H1 (cell line): ENCODE measurements at regions not wholly inside any gene's neighbourhood (a gene's known extent, or its start where the extent isn't known, plus 50 kb on each side); places are given as distances from the start of the nearest gene placed in this dataset.

Experiments used
- CTCF ChIA-PET: fragments of 300-600 bp; sonication (Branson Sonifier 250); formaldehyde crosslinking; loops from one replicate; lab custom pipeline; 2021; ENCODE audit not compliant: partially characterized antibody; lab: Charles Lee
- POLR2A ChIA-PET: fragments of 300-600 bp; sonication (Branson Sonifier 250); formaldehyde crosslinking; loops from one replicate; lab custom pipeline; 2021; ENCODE audit warnings: inconsistent platforms; ENCODE audit not compliant: partially characterized antibody; lab: Charles Lee
- DNase-seq, 2 experiments: peaks; one replicate each; pipeline versions ENCODE4 v3.0.0 to v3.0.0-alpha.2; 2010 to 2022; ENCODE audit warnings: low spot score in 2 of 2, low read depth in 1 of 2, mixed read lengths in 1 of 2
- FAIRE-seq: peaks from 2 replicates; lab custom pipeline; 2011; peaks lifted over from hg19 to GRCh38; lab: Jason Lieb, UNC
- H2AFZ ChIP-seq: 2 replicates; pipeline ENCODE4 v1.8.1; 2012; ENCODE audit warnings: low read length, inconsistent platforms
- H2AK5ac ChIP-seq: 2 replicates; pipeline ENCODE4 v1.6.1; 2013; ENCODE audit warnings: low read depth, low read length
- H2BK120ac ChIP-seq: replicated peaks from 2 replicates; pipeline ENCODE3; 2013; ENCODE audit warnings: low read depth, low read length, inconsistent platforms
- H2BK12ac ChIP-seq: 2 replicates; pipeline ENCODE4 v1.6.1; 2013; ENCODE audit warnings: low read depth, low read length
- H2BK15ac ChIP-seq: 2 replicates; pipeline ENCODE4 v1.6.1; 2013; ENCODE audit warnings: low read length
- H2BK20ac ChIP-seq: 2 replicates; pipeline ENCODE4 v1.6.1; 2013; ENCODE audit warnings: low read length
- H2BK5ac ChIP-seq: 2 replicates; pipeline ENCODE4 v1.6.1; 2013; ENCODE audit warnings: low read depth, low read length
- H3K14ac ChIP-seq: 2 replicates; pipeline ENCODE4 v1.6.1; 2013; ENCODE audit warnings: inconsistent platforms; ENCODE audit not compliant: insufficient read length
- H3K18ac ChIP-seq: 2 replicates; pipeline ENCODE4 v1.6.1; 2013; ENCODE audit warnings: low read length; ENCODE audit errors: extremely low read depth
- H3K23ac ChIP-seq: 2 replicates; pipeline ENCODE4 v1.6.1; 2013; ENCODE audit warnings: inconsistent platforms; ENCODE audit not compliant: insufficient read length
- H3K23me2 ChIP-seq: 2 replicates; pipeline ENCODE4 v1.6.1; 2013; ENCODE audit warnings: low read depth, low read length
- H3K27ac ChIP-seq: 2 replicates; pipeline ENCODE4 v1.6.1; 2011; ENCODE audit warnings: low read depth, low read length, inconsistent platforms
- H3K27me3 ChIP-seq, 4 experiments: replicated peaks in 1 of 4; 1 replicate in 1 of 4; 2 replicates in 3 of 4; pipeline versions ENCODE4 v1.6.1 to v1.8.1; 2011 to 2013; ENCODE audit warnings: low read length in 3 of 4, mild to moderate bottlenecking in 3 of 4, inconsistent platforms in 2 of 4, mixed read lengths in 2 of 4, moderate library complexity in 1 of 4; ENCODE audit not compliant: control insufficient read depth in 3 of 4, insufficient read depth in 3 of 4; ENCODE audit errors: extremely low read depth in 1 of 4
- H3K36me3 ChIP-seq, 4 experiments: 2 replicates each; pipeline versions ENCODE4 v1.6.1 to v1.8.1; 2011 to 2013; ENCODE audit warnings: mild to moderate bottlenecking in 4 of 4, low read length in 3 of 4, moderate library complexity in 2 of 4, control low read depth in 1 of 4, inconsistent platforms in 1 of 4; ENCODE audit not compliant: insufficient read depth in 4 of 4, control insufficient read depth in 2 of 4
- H3K4ac ChIP-seq: replicated peaks from 2 replicates; pipeline ENCODE3; 2013; ENCODE audit warnings: low read length, low read depth, mixed read lengths, inconsistent platforms; ENCODE audit not compliant: insufficient read length
- H3K4me1 ChIP-seq, 4 experiments: replicated peaks in 1 of 4; 1 replicate in 1 of 4; 2 replicates in 3 of 4; pipeline versions ENCODE4 v1.6.1 to v1.8.1; 2011 to 2013; ENCODE audit warnings: low read length in 3 of 4, inconsistent platforms in 2 of 4, mixed read lengths in 1 of 4; ENCODE audit not compliant: insufficient read depth in 4 of 4, control insufficient read depth in 3 of 4
- H3K4me2 ChIP-seq, 2 experiments: 2 replicates each; pipeline versions ENCODE4 v1.6.1 to v1.8.1; 2011 to 2013; ENCODE audit warnings: low read depth in 2 of 2, low read length in 2 of 2, control low read depth in 1 of 2, inconsistent platforms in 1 of 2, mild to moderate bottlenecking in 1 of 2; ENCODE audit not compliant: insufficient read depth in 1 of 2
- H3K4me3 ChIP-seq, 4 experiments: fragments of 200-600, 300-600 bp in 1 of 4; sonication (generic), shearing (Covaris generic), sonication (Bioruptor Twin) in 1 of 4; 2 replicates each; pipeline versions ENCODE4 v1.5.1 to v1.8.1; 2011 to 2016; ENCODE audit warnings: low read length in 4 of 4, low read depth in 3 of 4, control low read depth in 2 of 4, inconsistent platforms in 2 of 4, mild to moderate bottlenecking in 2 of 4, mixed read lengths in 1 of 4, moderate library complexity in 1 of 4; ENCODE audit not compliant: insufficient read depth in 2 of 4; ENCODE audit errors: extremely low read depth in 1 of 4
- H3K56ac ChIP-seq: replicated peaks from 2 replicates; pipeline ENCODE3; 2013; ENCODE audit warnings: low read depth, mild to moderate bottlenecking, mixed read lengths, low read length, inconsistent platforms; ENCODE audit not compliant: insufficient read length
- H3K79me1 ChIP-seq: 2 replicates; pipeline ENCODE4 v1.6.1; 2013; ENCODE audit warnings: low read depth, low read length, control low read depth
- H3K79me2 ChIP-seq, 2 experiments: 2 replicates each; pipeline versions ENCODE4 v1.6.1 to v1.8.1; 2012 to 2013; ENCODE audit warnings: low read length in 2 of 2, mild to moderate bottlenecking in 2 of 2, inconsistent platforms in 1 of 2; ENCODE audit not compliant: insufficient read depth in 2 of 2, control insufficient read depth in 1 of 2
- H3K9ac ChIP-seq, 4 experiments: replicated peaks in 1 of 4; 1 replicate in 1 of 4; 2 replicates in 3 of 4; pipeline versions ENCODE4 v1.6.1 to v1.8.1; 2011 to 2013; ENCODE audit warnings: low read depth in 3 of 4, low read length in 3 of 4, control low read depth in 2 of 4, mild to moderate bottlenecking in 2 of 4, moderate library complexity in 2 of 4, inconsistent platforms in 1 of 4; ENCODE audit errors: extremely low read depth in 1 of 4
- H3K9me3 ChIP-seq, 2 experiments: 2 replicates each; pipeline versions ENCODE4 v1.6.1 to v1.8.1; 2012 to 2013; ENCODE audit warnings: mild to moderate bottlenecking in 2 of 2, moderate library complexity in 2 of 2, control low read depth in 1 of 2, inconsistent platforms in 1 of 2, low read depth in 1 of 2, low read length in 1 of 2, mixed read lengths in 1 of 2; ENCODE audit not compliant: insufficient read depth in 2 of 2
- H4K20me1 ChIP-seq, 2 experiments: replicated peaks in 1 of 2; 2 replicates each; pipeline versions ENCODE3 to v1.8.1; 2011 to 2013; ENCODE audit warnings: inconsistent platforms in 2 of 2, low read length in 2 of 2, mild to moderate bottlenecking in 1 of 2; ENCODE audit not compliant: insufficient read depth in 2 of 2, control insufficient read depth in 1 of 2
- H4K5ac ChIP-seq: 2 replicates; pipeline ENCODE4 v1.6.1; 2013; ENCODE audit warnings: low read length, low read depth, mixed read lengths, inconsistent platforms; ENCODE audit not compliant: insufficient read length
- H4K8ac ChIP-seq: 2 replicates; pipeline ENCODE4 v1.8.0; 2013; ENCODE audit warnings: mild to moderate bottlenecking, moderate library complexity, low read length, inconsistent platforms; ENCODE audit not compliant: insufficient read depth; ENCODE audit errors: extremely low read depth
- H4K91ac ChIP-seq: replicated peaks from 2 replicates; pipeline ENCODE3; 2013; ENCODE audit warnings: low read length, mixed read lengths, inconsistent platforms; ENCODE audit not compliant: insufficient read length
- BRCA1 ChIP-seq: IDR thresholded peaks from 2 replicates; pipeline ENCODE4 v1.6.1; 2012; ENCODE audit warnings: low read depth, low read length, improper control_type of control experiment
- GTF2F1 ChIP-seq: IDR thresholded peaks from 2 replicates; pipeline ENCODE4 v1.6.1; 2012; ENCODE audit warnings: low read depth, low read length, improper control_type of control experiment, borderline replicate concordance
- JUND ChIP-seq: IDR thresholded peaks from 2 replicates; pipeline ENCODE4 v1.6.1; 2011; ENCODE audit warnings: mild to moderate bottlenecking, improper control_type of control experiment, low read length
- RBBP5 ChIP-seq: IDR thresholded peaks from 2 replicates; pipeline ENCODE4 v1.7.1; 2012; ENCODE audit warnings: low read depth, mild to moderate bottlenecking, inconsistent platforms, low read length, moderate library complexity, borderline replicate concordance
- RXRA ChIP-seq: IDR thresholded peaks from 2 replicates; pipeline ENCODE4 v1.6.1; 2011; ENCODE audit warnings: low read depth, mild to moderate bottlenecking, low read length, moderate library complexity; ENCODE audit not compliant: insufficient read depth
- SIN3A ChIP-seq, 2 experiments: IDR thresholded peaks in 1 of 2; conservative IDR thresholded peaks in 1 of 2; 2 replicates each; pipeline ENCODE4 v1.6.1; 2011 to 2012; ENCODE audit warnings: low read length in 2 of 2, improper control_type of control experiment in 1 of 2, low read depth in 1 of 2, mild to moderate bottlenecking in 1 of 2
- SP1 ChIP-seq: IDR thresholded peaks from 2 replicates; pipeline ENCODE4 v1.6.1; 2011; ENCODE audit warnings: low read depth, low read length
- SP4 ChIP-seq: IDR thresholded peaks from 2 replicates; pipeline ENCODE4 v1.6.1; 2012; ENCODE audit warnings: low read length, inconsistent platforms
- WGBS, 2 experiments: shearing (Covaris generic) in 1 of 2; methylation state at CpG; one replicate each; pipeline versions ENCODE4 v1.1.6 to v1.1.7; 2013 to 2015; ENCODE audit warnings: low lambda C conversion rate in 2 of 2, mixed read lengths in 2 of 2, inconsistent platforms in 1 of 2, low coverage in 1 of 2, missing lambda C conversion rate in 1 of 2; ENCODE audit not compliant: insufficient replicate concordance in 2 of 2, insufficient coverage in 1 of 2, insufficient read length in 1 of 2; ENCODE audit errors: extremely low coverage in 1 of 2, missing lambda C conversion rate in 1 of 2; 5-methylcytosine and 5-hydroxymethylcytosine counted together

- Histone ChIP-seq H3K4ac (no peak overlapping the region), H3K56ac (no peak overlapping the region), H3K27me3 (no peaks in the 10 kb centered on the region; a peak in 1 of 7 replicates), H3K9me3 (peaks cover 0 to 3% of the 10 kb centered on the region in 2 experiments; a peak in 1 of 4 replicates), H3K23me2 (no peaks in the 10 kb centered on the region), H2BK120ac (no peak overlapping the region), H4K91ac (no peak overlapping the region), H3K4me1 (no peaks in the 10 kb centered on the region), H4K20me1 (no peaks in the 10 kb centered on the region), H2AK5ac (no peak overlapping the region), H3K4me3 (no peak overlapping the region), H4K8ac (no peak overlapping the region), H2BK15ac (no peak overlapping the region), H2BK20ac (no peak overlapping the region), H3K4me2 (no peak overlapping the region), H2BK12ac (no peak overlapping the region), H3K36me3 (no peaks in the 10 kb centered on the region), H4K5ac (no peak overlapping the region), H3K27ac (no peak overlapping the region), H2AFZ (no peak overlapping the region), H3K14ac (no peak overlapping the region), H3K18ac (no peak overlapping the region), H3K79me2 (no peaks in the 10 kb centered on the region), H2BK5ac (no peak overlapping the region), H3K9ac (no peak overlapping the region), H3K79me1 (no peaks in the 10 kb centered on the region), H3K23ac (no peak overlapping the region)
- no peak for TF ChIP-seq BRCA1
- no peak for TF ChIP-seq SIN3A (conservative IDR thresholded peaks at IDR 0.05 in 1 of 2, IDR thresholded peaks at IDR 0.05 in 1 of 2; ENCODE audit: low read depth in 1 of 2, low read length in 2 of 2)
- no peak for TF ChIP-seq RXRA
- TF ChIP-seq JUND, result no peak
- no peak for TF ChIP-seq SP4
- TF ChIP-seq SP1, result no peak
- TF ChIP-seq GTF2F1, result no peak
- no peak for TF ChIP-seq RBBP5
- FAIRE-seq (no peak), DNase-seq (no peak)
- POLR2A ChIA-PET, result no interaction called here
- CTCF ChIA-PET, result interaction anchor here (0.6 kb wide), 1 partner anchor 270 kb away, joined by 3 read pairs; no protein-coding TSS in a partner anchor
- 80% methylated on average over 5 of the region's 5 CpGs; no CpG with 5 or more reads in 1 of the 2 experiments for WGBS, 2 experiments
Measured at GRCh38 chr10:130425169-130425568, 289.0 kb downstream of the GLRX3 start.
